PC-9 (cell line): ENCODE measurements at regions not wholly inside any gene's neighbourhood (a gene's known extent, or its start where the extent isn't known, plus 50 kb on each side); places are given as distances from the start of the nearest gene placed in this dataset.
A peak's percentile ranks its signal among the peaks of the same experiment; 100 is the strongest.

Experiments used
- BruUV-seq: library from RNA; stranded (reverse); fragments of 400-500 nt; replicated peaks from 2 replicates; lab custom pipeline; 2021; lab: Mats Ljungman, UMichigan
- CTCF ChIA-PET: fragments of 300-600 bp; sonication (Branson Sonifier 250); formaldehyde crosslinking; loops from one replicate; lab custom pipeline; 2022; ENCODE audit warnings: antibody characterized with exemption; lab: Charles Lee
- POLR2A ChIA-PET: fragments of 300-600 bp; sonication (Branson Sonifier 250); formaldehyde crosslinking; loops from one replicate; lab custom pipeline; 2022; ENCODE audit warnings: antibody characterized with exemption; ENCODE audit not compliant: unreplicated experiment; lab: Charles Lee
- DNase-seq, 2 experiments: peaks; one replicate each; pipeline versions ENCODE4 v3.0.0 to v3.0.0-alpha.2; 2015 to 2022; ENCODE audit warnings: mixed read lengths in 1 of 2
- H2AFZ ChIP-seq: fragments of 200-600 bp; sonication (generic); 2 replicates; pipeline ENCODE4 v1.8.1; 2017; ENCODE audit warnings: antibody characterized with exemption
- H3F3A ChIP-seq: fragments of 200-600 bp; sonication (generic); 2 replicates; pipeline ENCODE4 v1.8.1; 2017; ENCODE audit warnings: antibody characterized with exemption, mild to moderate bottlenecking, low read depth; ENCODE audit not compliant: insufficient read depth
- H3K27ac ChIP-seq: fragments of 200-600 bp; sonication (generic); 2 replicates; pipeline ENCODE4 v1.6.1; 2016; ENCODE audit warnings: mixed run types
- H3K27me3 ChIP-seq: fragments of 200-600 bp; sonication (generic); 2 replicates; pipeline ENCODE4 v1.6.1; 2016; ENCODE audit warnings: low read depth, mixed run types; ENCODE audit not compliant: insufficient read depth
- H3K36me3 ChIP-seq: fragments of 200-600 bp; sonication (generic); 2 replicates; pipeline ENCODE4 v1.6.1; 2016; ENCODE audit warnings: low read depth, mixed run types
- H3K4me1 ChIP-seq: fragments of 200-600 bp; sonication (generic); replicated peaks from 2 replicates; pipeline ENCODE4 v1.6.1; 2016; ENCODE audit warnings: mixed run types; ENCODE audit not compliant: insufficient read depth
- H3K4me2 ChIP-seq: fragments of 200-600 bp; sonication (generic); 2 replicates; pipeline ENCODE4 v1.6.1; 2017; ENCODE audit warnings: mixed run types
- H3K4me3 ChIP-seq: fragments of 200-600 bp; sonication (generic); 2 replicates; pipeline ENCODE4 v1.6.1; 2016; ENCODE audit warnings: mixed run types
- H3K79me2 ChIP-seq: fragments of 200-600 bp; sonication (generic); 2 replicates; pipeline ENCODE4 v1.6.1; 2017; ENCODE audit warnings: low read depth, mixed run types
- H3K9me2 ChIP-seq: fragments of 200-600 bp; sonication (generic); 2 replicates; pipeline ENCODE4 v1.8.1; 2017; ENCODE audit warnings: mild to moderate bottlenecking; ENCODE audit not compliant: insufficient read depth
- H3K9me3 ChIP-seq: fragments of 200-600 bp; sonication (generic); 2 replicates; pipeline ENCODE4 v1.8.1; 2016; ENCODE audit warnings: low read depth; ENCODE audit not compliant: insufficient read depth
- H4K20me1 ChIP-seq: fragments of 200-600 bp; sonication (generic); 2 replicates; pipeline ENCODE4 v1.8.1; 2017; ENCODE audit not compliant: insufficient read depth
- CTCF ChIP-seq: fragments of 200-600 bp; sonication (generic); conservative IDR thresholded peaks from 2 replicates; pipeline ENCODE4 v1.6.1; 2017; ENCODE audit warnings: mixed run types, antibody characterized with exemption, mild to moderate bottlenecking, moderate library complexity
- EZH2 ChIP-seq: fragments of 200-600 bp; sonication (generic); IDR thresholded peaks from 2 replicates; pipeline ENCODE4 v1.8.0; 2017; ENCODE audit warnings: antibody characterized with exemption, low read depth
- intact Hi-C: fragments of 100-400 bp; cut with micrococcal nuclease; formaldehyde crosslinking; loops from one replicate; pipeline ENCODE4 v1.10.0; 2022; ENCODE audit not compliant: unreplicated experiment

GRCh38 chr13:106415971-106416370 is 119.5 kb downstream of the EFNB2 start:
- H2AFZ ChIP-seq = no peak overlapping the region
- ChIA-PET POLR2A (no interaction called here), CTCF (no interaction called here)
- H3K27ac ChIP-seq = no peak overlapping the region
- no peaks in the 10 kb centered on the region for H3F3A ChIP-seq
- H3K27me3 ChIP-seq = no peaks in the 10 kb centered on the region
- no peak overlapping the region for H3K4me3 ChIP-seq
- no peaks in the 10 kb centered on the region for H3K79me2 ChIP-seq
- intact Hi-C loops = no loop called here
- no peak for DNase-seq
- no peaks in the 10 kb centered on the region for H3K36me3 ChIP-seq
- no peaks in the 10 kb centered on the region for H3K9me2 ChIP-seq
- no peaks in the 10 kb centered on the region for H3K9me3 ChIP-seq
- BruUV-seq = no TSS peak
- no peak overlapping the region for H3K4me2 ChIP-seq
- no peaks in the 10 kb centered on the region for H3K4me1 ChIP-seq
- H4K20me1 ChIP-seq = no peaks in the 10 kb centered on the region
- TF ChIP-seq EZH2 (no peak), CTCF (no peak)

GRCh38 chr13:106415442-106415841 is 120.0 kb downstream of the EFNB2 start:
- H3F3A ChIP-seq = no peaks in the 10 kb centered on the region
- H3K9me3 ChIP-seq = 0 out of 2 replicates have a peak, but pooled peaks cover 4% of the 10 kb centered on the region
- no peak overlapping the region for H3K4me3 ChIP-seq
- no peaks in the 10 kb centered on the region for H3K9me2 ChIP-seq
- no peaks in the 10 kb centered on the region for H3K79me2 ChIP-seq
- ChIA-PET POLR2A (no interaction called here), CTCF (no interaction called here)
- intact Hi-C loops = no loop called here
- no peaks in the 10 kb centered on the region for H3K4me1 ChIP-seq
- H4K20me1 ChIP-seq = no peaks in the 10 kb centered on the region
- BruUV-seq = no TSS peak
- no peak for TF ChIP-seq EZH2
- no peak for TF ChIP-seq CTCF
- no peak overlapping the region for H2AFZ ChIP-seq
- no peak for DNase-seq
- no peaks in the 10 kb centered on the region for H3K36me3 ChIP-seq
- H3K27ac ChIP-seq = no peak overlapping the region
- no peaks in the 10 kb centered on the region for H3K27me3 ChIP-seq
- H3K4me2 ChIP-seq = no peak overlapping the region

- H3K4me2 ChIP-seq = no peak overlapping the region
- peak in 1 of 2 experiments; percentile 9 for DNase-seq
- CTCF ChIA-PET = no interaction called here
Measured at GRCh38 chr13:106407338-106407737, 128.1 kb downstream of the EFNB2 start.

More at GRCh38 chr13:106407338-106407737, 128.1 kb downstream of the EFNB2 start:
- no peaks in the 10 kb centered on the region for H3F3A ChIP-seq
- intact Hi-C loops = no loop called here
- no peak overlapping the region for H2AFZ ChIP-seq
- H4K20me1 ChIP-seq = no peaks in the 10 kb centered on the region
- H3K27ac ChIP-seq = no peak overlapping the region
- H3K4me1 ChIP-seq = peaks cover 6% of the 10 kb centered on the region; the same call in 1 of the 2 replicates
- no TSS peak for BruUV-seq
- POLR2A ChIA-PET = no interaction called here
- H3K36me3 ChIP-seq = no peaks in the 10 kb centered on the region
- no peaks in the 10 kb centered on the region for H3K27me3 ChIP-seq
- H3K4me3 ChIP-seq = no peak overlapping the region
- 0 out of 2 replicates have a peak, but pooled peaks cover 4% of the 10 kb centered on the region for H3K9me3 ChIP-seq
- no peaks in the 10 kb centered on the region for H3K9me2 ChIP-seq
- no peak for TF ChIP-seq EZH2
- TF ChIP-seq CTCF = no peak
- H3K79me2 ChIP-seq = no peaks in the 10 kb centered on the region
